ENCODE measurements at regions not wholly inside any gene's neighbourhood (a gene's known extent, or its start where the extent isn't known, plus 50 kb on each side); places are given as distances from the start of the nearest gene placed in this dataset.

GRCh38 chr5:89343666-89344065 lies 460.7 kb upstream of the MEF2C start:
- TF ChIP-seq, protein P1, sequence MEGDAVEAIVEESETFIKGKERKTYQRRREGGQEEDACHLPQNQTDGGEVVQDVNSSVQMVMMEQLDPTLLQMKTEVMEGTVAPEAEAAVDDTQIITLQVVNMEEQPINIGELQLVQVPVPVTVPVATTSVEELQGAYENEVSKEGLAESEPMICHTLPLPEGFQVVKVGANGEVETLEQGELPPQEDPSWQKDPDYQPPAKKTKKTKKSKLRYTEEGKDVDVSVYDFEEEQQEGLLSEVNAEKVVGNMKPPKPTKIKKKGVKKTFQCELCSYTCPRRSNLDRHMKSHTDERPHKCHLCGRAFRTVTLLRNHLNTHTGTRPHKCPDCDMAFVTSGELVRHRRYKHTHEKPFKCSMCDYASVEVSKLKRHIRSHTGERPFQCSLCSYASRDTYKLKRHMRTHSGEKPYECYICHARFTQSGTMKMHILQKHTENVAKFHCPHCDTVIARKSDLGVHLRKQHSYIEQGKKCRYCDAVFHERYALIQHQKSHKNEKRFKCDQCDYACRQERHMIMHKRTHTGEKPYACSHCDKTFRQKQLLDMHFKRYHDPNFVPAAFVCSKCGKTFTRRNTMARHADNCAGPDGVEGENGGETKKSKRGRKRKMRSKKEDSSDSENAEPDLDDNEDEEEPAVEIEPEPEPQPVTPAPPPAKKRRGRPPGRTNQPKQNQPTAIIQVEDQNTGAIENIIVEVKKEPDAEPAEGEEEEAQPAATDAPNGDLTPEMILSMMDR (IDR thresholded peaks at IDR 0.05) = no peak
- TF ChIP-seq POLR2A (IDR thresholded peaks at IDR 0.05; ENCODE audit: low read depth) (no peak), POLR2AphosphoS5 (IDR thresholded peaks at IDR 0.05) (no peak), EP300 (IDR thresholded peaks at IDR 0.05) (no peak)

All from esophagus muscularis mucosa (tissue), 4 donors.